ENCODE measurements at regions not wholly inside any gene's neighbourhood (a gene's known extent, or its start where the extent isn't known, plus 50 kb on each side); places are given as distances from the start of the nearest gene placed in this dataset.

DNA sequence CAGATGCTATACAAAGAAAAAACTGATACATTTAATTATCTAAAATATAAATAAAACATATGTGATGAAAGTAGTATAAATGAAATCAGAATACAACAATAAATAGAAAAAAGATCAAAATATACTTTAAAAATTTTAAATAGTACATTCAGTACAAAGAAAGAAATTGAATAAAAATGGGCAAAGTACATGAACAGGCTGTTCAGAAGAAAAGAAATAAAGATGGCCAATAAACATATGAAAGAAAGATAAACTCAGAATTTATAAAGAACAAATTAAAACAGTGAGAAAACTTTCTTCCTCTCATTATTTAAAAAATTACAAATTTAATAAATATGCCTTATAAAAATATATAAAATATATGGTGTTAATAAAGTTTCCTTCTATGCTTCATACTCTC is 50.5 kb upstream of the AMOTL1 start (continued):
- TF ChIP-seq FOS (IDR thresholded peaks at IDR 0.05; ENCODE audit: borderline replicate concordance, extremely low read depth, insufficient read length) (no peak), MAX (IDR thresholded peaks at IDR 0.05; ENCODE audit: low read depth, low read length) (no peak), HDAC6 (IDR thresholded peaks at IDR 0.05; ENCODE audit: unreplicated experiment) (no peak), LARP7 (IDR thresholded peaks at IDR 0.05) (no peak), BHLHE40 (IDR thresholded peaks at IDR 0.05; ENCODE audit: borderline replicate concordance in 1 of 2, low read depth in 2 of 2, low read length in 1 of 2) (no peak), YY1 (IDR thresholded peaks at IDR 0.05; ENCODE audit: low read depth, low read length) (no peak), ASH2L (IDR thresholded peaks at IDR 0.05; ENCODE audit: borderline replicate concordance, low read depth) (no peak), KLF5 (IDR thresholded peaks at IDR 0.05; ENCODE audit: partially characterized antibody) (no peak)
- TF ChIP-seq, protein P1, sequence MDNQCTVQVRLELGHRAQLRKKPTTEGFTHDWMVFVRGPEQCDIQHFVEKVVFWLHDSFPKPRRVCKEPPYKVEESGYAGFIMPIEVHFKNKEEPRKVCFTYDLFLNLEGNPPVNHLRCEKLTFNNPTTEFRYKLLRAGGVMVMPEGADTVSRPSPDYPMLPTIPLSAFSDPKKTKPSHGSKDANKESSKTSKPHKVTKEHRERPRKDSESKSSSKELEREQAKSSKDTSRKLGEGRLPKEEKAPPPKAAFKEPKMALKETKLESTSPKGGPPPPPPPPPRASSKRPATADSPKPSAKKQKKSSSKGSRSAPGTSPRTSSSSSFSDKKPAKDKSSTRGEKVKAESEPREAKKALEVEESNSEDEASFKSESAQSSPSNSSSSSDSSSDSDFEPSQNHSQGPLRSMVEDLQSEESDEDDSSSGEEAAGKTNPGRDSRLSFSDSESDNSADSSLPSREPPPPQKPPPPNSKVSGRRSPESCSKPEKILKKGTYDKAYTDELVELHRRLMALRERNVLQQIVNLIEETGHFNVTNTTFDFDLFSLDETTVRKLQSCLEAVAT (IDR thresholded peaks at IDR 0.05): no peak

Measured in GM12878 (cell line).